Thyroid gland (tissue), 4 donors: ENCODE measurements at regions not wholly inside any gene's neighbourhood (a gene's known extent, or its start where the extent isn't known, plus 50 kb on each side); places are given as distances from the start of the nearest gene placed in this dataset.

Source experiments
- DNase-seq, 2 donors: peaks; one replicate each; pipeline ENCODE4 v3.0.0-alpha.2; 2019
- H3K27ac ChIP-seq, 3 donors: fragments of 200-600 bp; sonication (generic); 1 replicate in 2 of 3; 2 replicates in 1 of 3; pipeline ENCODE4 v1.5.1; 2016 to 2019; ENCODE audit warnings: mild to moderate bottlenecking in 1 of 3, moderate library complexity in 1 of 3
- H3K27me3 ChIP-seq: fragments of 200-600 bp; sonication (generic); one replicate; pipeline ENCODE4 v1.5.1; 2019
- H3K36me3 ChIP-seq, 2 donors: fragments of 200-600 bp; sonication (generic); one replicate each; pipeline ENCODE4 v1.5.1; 2016 to 2019
- H3K4me1 ChIP-seq, 2 donors: fragments of 200-600 bp; sonication (generic); one replicate each; pipeline ENCODE4 v1.5.1; 2017 to 2019
- H3K4me3 ChIP-seq, 3 donors: fragments of 200-600 bp; sonication (generic); replicated peaks in 1 of 3; 1 replicate in 2 of 3; 2 replicates in 1 of 3; pipeline ENCODE4 v1.5.1; 2016; ENCODE audit warnings: mild to moderate bottlenecking in 1 of 3
- H3K9me3 ChIP-seq: fragments of 200-600 bp; sonication (generic); one replicate; pipeline ENCODE4 v1.5.1; 2017
- POLR2A ChIP-seq, 2 donors: fragments of 450-650 bp; IDR thresholded peaks; one replicate each; pipeline ENCODE4 v1.6.1; 2017; ENCODE audit warnings: antibody characterized with exemption in 2 of 2, mild to moderate bottlenecking in 2 of 2, moderate library complexity in 1 of 2
- WGBS, 2 donors: methylation state at CpG; one replicate each; pipeline ENCODE4 v1.1.5; 2017; 5-methylcytosine and 5-hydroxymethylcytosine counted together
- intact Hi-C: fragments of 100-400 bp; cut with DNase I; formaldehyde crosslinking; loops from one replicate; pipeline ENCODE4 v1.15.1; 2023
- TF ChIP-seq, protein P1 (sequence below), 6 experiments: fragments of 200-600 bp in 3 of 6; fragments of 450-650 bp in 3 of 6; sonication (generic) in 3 of 6; IDR thresholded peaks; one replicate each; pipeline ENCODE4 v1.5.1; 2016 to 2019; ENCODE audit warnings: antibody characterized with exemption in 6 of 6, mild to moderate bottlenecking in 2 of 6, inconsistent platforms in 1 of 6, moderate library complexity in 1 of 6

DNA sequence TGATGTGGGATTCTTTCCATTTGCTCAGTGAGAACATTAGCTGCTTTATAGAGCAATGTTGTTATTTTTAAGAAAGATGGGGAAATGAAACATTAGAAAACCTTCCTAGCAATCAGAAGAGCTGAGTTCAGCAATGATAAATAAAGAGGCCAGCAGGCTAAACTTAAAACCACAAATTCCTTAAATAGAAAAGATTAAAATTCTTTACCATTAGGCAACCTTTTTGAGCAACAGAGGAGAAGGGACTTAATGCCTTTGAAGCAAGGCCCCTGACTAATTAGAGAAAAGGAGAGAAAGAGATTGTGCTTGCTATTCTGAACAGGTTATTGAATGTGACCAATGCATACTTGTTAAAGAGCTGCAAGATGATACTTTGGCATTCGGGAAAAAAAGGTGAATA lies 160.8 kb upstream of the LMO3 start:
- intact Hi-C loops, result no loop called here
- Histone ChIP-seq H3K4me3 (no peak overlapping the region), H3K9me3 (no peaks in the 10 kb centered on the region), H3K27ac (no peak overlapping the region), H3K4me1 (no peaks in the 10 kb centered on the region), H3K27me3 (no peaks in the 10 kb centered on the region), H3K36me3 (no peaks in the 10 kb centered on the region)
- no peak for TF ChIP-seq POLR2A (IDR thresholded peaks at IDR 0.05)
- TF ChIP-seq, protein P1, sequence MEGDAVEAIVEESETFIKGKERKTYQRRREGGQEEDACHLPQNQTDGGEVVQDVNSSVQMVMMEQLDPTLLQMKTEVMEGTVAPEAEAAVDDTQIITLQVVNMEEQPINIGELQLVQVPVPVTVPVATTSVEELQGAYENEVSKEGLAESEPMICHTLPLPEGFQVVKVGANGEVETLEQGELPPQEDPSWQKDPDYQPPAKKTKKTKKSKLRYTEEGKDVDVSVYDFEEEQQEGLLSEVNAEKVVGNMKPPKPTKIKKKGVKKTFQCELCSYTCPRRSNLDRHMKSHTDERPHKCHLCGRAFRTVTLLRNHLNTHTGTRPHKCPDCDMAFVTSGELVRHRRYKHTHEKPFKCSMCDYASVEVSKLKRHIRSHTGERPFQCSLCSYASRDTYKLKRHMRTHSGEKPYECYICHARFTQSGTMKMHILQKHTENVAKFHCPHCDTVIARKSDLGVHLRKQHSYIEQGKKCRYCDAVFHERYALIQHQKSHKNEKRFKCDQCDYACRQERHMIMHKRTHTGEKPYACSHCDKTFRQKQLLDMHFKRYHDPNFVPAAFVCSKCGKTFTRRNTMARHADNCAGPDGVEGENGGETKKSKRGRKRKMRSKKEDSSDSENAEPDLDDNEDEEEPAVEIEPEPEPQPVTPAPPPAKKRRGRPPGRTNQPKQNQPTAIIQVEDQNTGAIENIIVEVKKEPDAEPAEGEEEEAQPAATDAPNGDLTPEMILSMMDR (IDR thresholded peaks at IDR 0.05), result no peak
- DNase-seq, result no peak
- WGBS, 2 donors, result 86 to 88% methylated on average over 1 of the region's 1 CpG

DNA sequence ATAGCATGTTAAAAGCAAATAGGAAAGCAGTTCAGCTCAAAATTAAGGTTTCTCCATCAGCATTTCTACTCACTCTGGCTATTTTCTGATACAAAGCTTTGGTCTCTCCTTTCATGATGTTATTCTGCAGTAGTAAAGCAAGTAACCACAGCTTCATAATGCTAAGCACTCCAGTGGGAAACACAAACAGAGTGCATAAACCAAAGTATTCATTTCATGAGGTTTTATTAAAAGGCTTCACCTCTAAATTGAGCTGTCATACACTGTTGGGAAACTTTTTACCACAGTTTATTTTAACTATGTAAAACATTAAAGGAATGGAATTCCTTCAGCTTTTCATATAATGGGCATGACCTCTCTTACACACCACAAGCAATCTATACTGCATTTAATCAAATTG lies 157.9 kb upstream of the LMO3 start:
- Histone ChIP-seq H3K4me1 (no peaks in the 10 kb centered on the region), H3K4me3 (no peak overlapping the region), H3K9me3 (no peaks in the 10 kb centered on the region), H3K27me3 (no peaks in the 10 kb centered on the region), H3K36me3 (no peaks in the 10 kb centered on the region), H3K27ac (no peak overlapping the region)
- no peak for DNase-seq
- TF ChIP-seq POLR2A (IDR thresholded peaks at IDR 0.05), result no peak
- TF ChIP-seq, protein P1 (IDR thresholded peaks at IDR 0.05), result no peak
- intact Hi-C loops, result no loop called here

DNA sequence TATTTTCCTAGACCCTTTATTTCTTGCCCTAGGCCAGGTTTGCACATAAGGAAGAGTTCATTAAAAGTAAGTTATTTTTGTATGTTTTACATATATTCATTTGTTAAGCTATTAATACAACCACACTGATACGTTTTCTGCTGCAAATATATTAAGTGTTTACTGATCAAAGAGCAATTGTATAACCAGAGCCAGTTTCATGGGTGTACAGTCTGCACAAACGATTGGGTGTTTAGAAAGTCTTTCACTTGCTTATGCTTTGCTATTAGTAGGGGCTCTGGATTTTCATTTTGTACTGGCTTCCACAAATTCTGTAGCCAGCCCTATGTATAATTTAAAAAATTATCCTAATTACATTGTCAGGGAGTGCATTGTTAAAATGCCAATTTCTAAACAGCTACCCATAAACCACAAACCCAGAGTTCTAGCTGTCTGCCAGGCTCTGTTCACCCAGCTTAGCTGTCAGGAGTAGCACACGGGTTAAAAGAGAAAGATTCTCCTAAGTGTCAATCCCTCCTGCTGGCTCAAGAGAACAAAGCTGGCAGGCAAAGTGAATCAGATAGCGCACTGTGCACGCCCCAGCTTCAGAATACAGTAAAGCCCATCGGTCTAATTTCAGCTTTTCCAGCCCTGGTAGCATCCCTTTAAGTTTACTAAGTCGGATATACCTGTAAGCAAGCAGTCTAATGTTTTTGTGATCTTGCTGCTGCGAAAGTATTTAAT lies 151.0 kb upstream of the LMO3 start:
- 52 to 63% methylated on average over 8 of the region's 8 CpGs for WGBS, 2 donors
- Histone ChIP-seq H3K4me3 (no peak overlapping the region), H3K27ac (no peak overlapping the region), H3K9me3 (no peaks in the 10 kb centered on the region), H3K36me3 (no peaks in the 10 kb centered on the region), H3K4me1 (no peaks in the 10 kb centered on the region), H3K27me3 (no peaks in the 10 kb centered on the region)
- intact Hi-C loops, result no loop called here
- TF ChIP-seq POLR2A (IDR thresholded peaks at IDR 0.05), result no peak
- TF ChIP-seq, protein P1 (IDR thresholded peaks at IDR 0.05), result no peak
- no peak for DNase-seq

DNA sequence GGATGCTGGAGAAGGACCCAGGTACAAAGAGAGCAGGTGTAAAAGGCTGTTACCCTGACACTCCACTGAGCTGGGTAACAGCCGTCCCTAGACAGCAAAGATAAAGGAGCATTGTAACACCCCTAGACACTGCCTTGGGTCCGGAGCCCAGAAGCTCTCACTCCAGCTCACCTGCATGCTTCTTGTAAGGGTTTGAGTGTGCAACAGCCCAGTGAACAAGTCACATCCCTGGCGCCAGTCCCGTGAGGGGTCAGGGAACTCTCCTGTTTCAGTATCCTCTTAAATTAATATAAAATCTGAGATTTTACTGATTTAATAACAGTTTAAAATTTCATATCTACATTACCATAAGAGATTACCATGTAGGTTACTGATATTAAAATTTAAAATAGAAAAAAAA lies 124.8 kb upstream of the LMO3 start:
- Histone ChIP-seq H3K9me3 (no peaks in the 10 kb centered on the region), H3K4me1 (peaks cover 16 to 25% of the 10 kb centered on the region in 2 donors), H3K36me3 (no peaks in the 10 kb centered on the region), H3K4me3 (no peak overlapping the region), H3K27me3 (no peaks in the 10 kb centered on the region), H3K27ac (no peak overlapping the region)
- intact Hi-C loops, result no loop called here
- WGBS, 2 donors, result 65 to 81% methylated on average over 4 of the region's 4 CpGs
- TF ChIP-seq, protein P1 (IDR thresholded peaks at IDR 0.05), result no peak
- TF ChIP-seq POLR2A (IDR thresholded peaks at IDR 0.05), result no peak
- DNase-seq, result no peak

DNA sequence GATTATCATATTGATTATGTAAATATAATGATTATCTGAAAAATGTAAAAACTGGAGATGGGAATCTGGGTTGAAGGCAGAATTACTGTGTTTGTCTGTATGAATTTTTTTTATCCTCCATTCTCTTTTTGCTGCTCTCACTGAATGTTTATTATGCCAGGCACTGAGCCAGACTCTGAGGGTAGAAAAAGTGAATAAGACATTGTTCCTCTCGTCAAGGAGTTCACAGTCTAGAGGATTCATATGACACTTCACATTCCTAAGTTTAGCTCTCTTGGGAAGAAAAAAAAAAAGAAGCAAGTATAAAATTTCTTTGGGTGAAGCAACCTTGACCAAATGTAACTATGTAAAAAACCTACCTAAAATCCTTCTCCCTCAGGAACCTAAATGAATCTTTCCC lies 120.9 kb upstream of the LMO3 start:
- 6 to 9% methylated on average over 1 of the region's 1 CpG for WGBS, 2 donors
- no peaks in the 10 kb centered on the region for H3K27me3 ChIP-seq
- peak; percentile 72 to 82 for DNase-seq
- TF ChIP-seq, protein P1 (IDR thresholded peaks at IDR 0.05), result no peak
- no peak for TF ChIP-seq POLR2A (IDR thresholded peaks at IDR 0.05)
- H3K27ac ChIP-seq, result peak overlapping the region; percentile 63 to 72 (median 67)
- intact Hi-C loops, result no loop called here
- H3K9me3 ChIP-seq, result no peaks in the 10 kb centered on the region
- H3K4me3 ChIP-seq, result no peak overlapping the region
- no peaks in the 10 kb centered on the region for H3K36me3 ChIP-seq
- H3K4me1 ChIP-seq, result peaks cover 16 to 25% of the 10 kb centered on the region in 2 donors
